H1 (cell line): ENCODE measurements at regions not wholly inside any gene's neighbourhood (a gene's known extent, or its start where the extent isn't known, plus 50 kb on each side); places are given as distances from the start of the nearest gene placed in this dataset.

Experiments used
- CTCF ChIA-PET: fragments of 300-600 bp; sonication (Branson Sonifier 250); formaldehyde crosslinking; loops from one replicate; lab custom pipeline; 2021; ENCODE audit not compliant: partially characterized antibody; lab: Charles Lee
- POLR2A ChIA-PET: fragments of 300-600 bp; sonication (Branson Sonifier 250); formaldehyde crosslinking; loops from one replicate; lab custom pipeline; 2021; ENCODE audit warnings: inconsistent platforms; ENCODE audit not compliant: partially characterized antibody; lab: Charles Lee
- DNase-seq, 2 experiments: peaks; one replicate each; pipeline versions ENCODE4 v3.0.0 to v3.0.0-alpha.2; 2010 to 2022; ENCODE audit warnings: low spot score in 2 of 2, low read depth in 1 of 2, mixed read lengths in 1 of 2
- FAIRE-seq: peaks from 2 replicates; lab custom pipeline; 2011; peaks lifted over from hg19 to GRCh38; lab: Jason Lieb, UNC
- H2AFZ ChIP-seq: 2 replicates; pipeline ENCODE4 v1.8.1; 2012; ENCODE audit warnings: low read length, inconsistent platforms
- H2AK5ac ChIP-seq: 2 replicates; pipeline ENCODE4 v1.6.1; 2013; ENCODE audit warnings: low read depth, low read length
- H2BK120ac ChIP-seq: replicated peaks from 2 replicates; pipeline ENCODE3; 2013; ENCODE audit warnings: low read depth, low read length, inconsistent platforms
- H2BK12ac ChIP-seq: 2 replicates; pipeline ENCODE4 v1.6.1; 2013; ENCODE audit warnings: low read depth, low read length
- H2BK15ac ChIP-seq: 2 replicates; pipeline ENCODE4 v1.6.1; 2013; ENCODE audit warnings: low read length
- H2BK20ac ChIP-seq: 2 replicates; pipeline ENCODE4 v1.6.1; 2013; ENCODE audit warnings: low read length
- H2BK5ac ChIP-seq: 2 replicates; pipeline ENCODE4 v1.6.1; 2013; ENCODE audit warnings: low read depth, low read length
- H3K14ac ChIP-seq: 2 replicates; pipeline ENCODE4 v1.6.1; 2013; ENCODE audit warnings: inconsistent platforms; ENCODE audit not compliant: insufficient read length
- H3K18ac ChIP-seq: 2 replicates; pipeline ENCODE4 v1.6.1; 2013; ENCODE audit warnings: low read length; ENCODE audit errors: extremely low read depth
- H3K23ac ChIP-seq: 2 replicates; pipeline ENCODE4 v1.6.1; 2013; ENCODE audit warnings: inconsistent platforms; ENCODE audit not compliant: insufficient read length
- H3K23me2 ChIP-seq: 2 replicates; pipeline ENCODE4 v1.6.1; 2013; ENCODE audit warnings: low read depth, low read length
- H3K27ac ChIP-seq: 2 replicates; pipeline ENCODE4 v1.6.1; 2011; ENCODE audit warnings: low read depth, low read length, inconsistent platforms
- H3K27me3 ChIP-seq, 4 experiments: replicated peaks in 1 of 4; 1 replicate in 1 of 4; 2 replicates in 3 of 4; pipeline versions ENCODE4 v1.6.1 to v1.8.1; 2011 to 2013; ENCODE audit warnings: low read length in 3 of 4, mild to moderate bottlenecking in 3 of 4, inconsistent platforms in 2 of 4, mixed read lengths in 2 of 4, moderate library complexity in 1 of 4; ENCODE audit not compliant: control insufficient read depth in 3 of 4, insufficient read depth in 3 of 4; ENCODE audit errors: extremely low read depth in 1 of 4
- H3K36me3 ChIP-seq, 4 experiments: 2 replicates each; pipeline versions ENCODE4 v1.6.1 to v1.8.1; 2011 to 2013; ENCODE audit warnings: mild to moderate bottlenecking in 4 of 4, low read length in 3 of 4, moderate library complexity in 2 of 4, control low read depth in 1 of 4, inconsistent platforms in 1 of 4; ENCODE audit not compliant: insufficient read depth in 4 of 4, control insufficient read depth in 2 of 4
- H3K4ac ChIP-seq: replicated peaks from 2 replicates; pipeline ENCODE3; 2013; ENCODE audit warnings: low read length, low read depth, mixed read lengths, inconsistent platforms; ENCODE audit not compliant: insufficient read length
- H3K4me1 ChIP-seq, 4 experiments: replicated peaks in 1 of 4; 1 replicate in 1 of 4; 2 replicates in 3 of 4; pipeline versions ENCODE4 v1.6.1 to v1.8.1; 2011 to 2013; ENCODE audit warnings: low read length in 3 of 4, inconsistent platforms in 2 of 4, mixed read lengths in 1 of 4; ENCODE audit not compliant: insufficient read depth in 4 of 4, control insufficient read depth in 3 of 4
- H3K4me2 ChIP-seq, 2 experiments: 2 replicates each; pipeline versions ENCODE4 v1.6.1 to v1.8.1; 2011 to 2013; ENCODE audit warnings: low read depth in 2 of 2, low read length in 2 of 2, control low read depth in 1 of 2, inconsistent platforms in 1 of 2, mild to moderate bottlenecking in 1 of 2; ENCODE audit not compliant: insufficient read depth in 1 of 2
- H3K4me3 ChIP-seq, 4 experiments: fragments of 200-600, 300-600 bp in 1 of 4; sonication (generic), shearing (Covaris generic), sonication (Bioruptor Twin) in 1 of 4; 2 replicates each; pipeline versions ENCODE4 v1.5.1 to v1.8.1; 2011 to 2016; ENCODE audit warnings: low read length in 4 of 4, low read depth in 3 of 4, control low read depth in 2 of 4, inconsistent platforms in 2 of 4, mild to moderate bottlenecking in 2 of 4, mixed read lengths in 1 of 4, moderate library complexity in 1 of 4; ENCODE audit not compliant: insufficient read depth in 2 of 4; ENCODE audit errors: extremely low read depth in 1 of 4
- H3K56ac ChIP-seq: replicated peaks from 2 replicates; pipeline ENCODE3; 2013; ENCODE audit warnings: low read depth, mild to moderate bottlenecking, mixed read lengths, low read length, inconsistent platforms; ENCODE audit not compliant: insufficient read length
- H3K79me1 ChIP-seq: 2 replicates; pipeline ENCODE4 v1.6.1; 2013; ENCODE audit warnings: low read depth, low read length, control low read depth
- H3K79me2 ChIP-seq, 2 experiments: 2 replicates each; pipeline versions ENCODE4 v1.6.1 to v1.8.1; 2012 to 2013; ENCODE audit warnings: low read length in 2 of 2, mild to moderate bottlenecking in 2 of 2, inconsistent platforms in 1 of 2; ENCODE audit not compliant: insufficient read depth in 2 of 2, control insufficient read depth in 1 of 2
- H3K9ac ChIP-seq, 4 experiments: replicated peaks in 1 of 4; 1 replicate in 1 of 4; 2 replicates in 3 of 4; pipeline versions ENCODE4 v1.6.1 to v1.8.1; 2011 to 2013; ENCODE audit warnings: low read depth in 3 of 4, low read length in 3 of 4, control low read depth in 2 of 4, mild to moderate bottlenecking in 2 of 4, moderate library complexity in 2 of 4, inconsistent platforms in 1 of 4; ENCODE audit errors: extremely low read depth in 1 of 4
- H3K9me3 ChIP-seq, 2 experiments: 2 replicates each; pipeline versions ENCODE4 v1.6.1 to v1.8.1; 2012 to 2013; ENCODE audit warnings: mild to moderate bottlenecking in 2 of 2, moderate library complexity in 2 of 2, control low read depth in 1 of 2, inconsistent platforms in 1 of 2, low read depth in 1 of 2, low read length in 1 of 2, mixed read lengths in 1 of 2; ENCODE audit not compliant: insufficient read depth in 2 of 2
- H4K20me1 ChIP-seq, 2 experiments: replicated peaks in 1 of 2; 2 replicates each; pipeline versions ENCODE3 to v1.8.1; 2011 to 2013; ENCODE audit warnings: inconsistent platforms in 2 of 2, low read length in 2 of 2, mild to moderate bottlenecking in 1 of 2; ENCODE audit not compliant: insufficient read depth in 2 of 2, control insufficient read depth in 1 of 2
- H4K5ac ChIP-seq: 2 replicates; pipeline ENCODE4 v1.6.1; 2013; ENCODE audit warnings: low read length, low read depth, mixed read lengths, inconsistent platforms; ENCODE audit not compliant: insufficient read length
- H4K8ac ChIP-seq: 2 replicates; pipeline ENCODE4 v1.8.0; 2013; ENCODE audit warnings: mild to moderate bottlenecking, moderate library complexity, low read length, inconsistent platforms; ENCODE audit not compliant: insufficient read depth; ENCODE audit errors: extremely low read depth
- H4K91ac ChIP-seq: replicated peaks from 2 replicates; pipeline ENCODE3; 2013; ENCODE audit warnings: low read length, mixed read lengths, inconsistent platforms; ENCODE audit not compliant: insufficient read length
- GTF2F1 ChIP-seq: IDR thresholded peaks from 2 replicates; pipeline ENCODE4 v1.6.1; 2012; ENCODE audit warnings: low read depth, low read length, improper control_type of control experiment, borderline replicate concordance
- KDM1A ChIP-seq: fragments of 200-600, 300-600 bp; sonication (generic); IDR thresholded peaks from 2 replicates; pipeline ENCODE4 v1.7.1; 2016; ENCODE audit warnings: mild to moderate bottlenecking, low read length, borderline replicate concordance
- KDM5A ChIP-seq: fragments of 200-600 bp; IDR thresholded peaks from 2 replicates; pipeline ENCODE4 v1.7.1; 2012; ENCODE audit warnings: mild to moderate bottlenecking, low read length, inconsistent platforms, mixed read lengths
- POU5F1 ChIP-seq: IDR thresholded peaks from 2 replicates; pipeline ENCODE4 v1.6.1; 2011; ENCODE audit warnings: low read depth, mild to moderate bottlenecking, low read length, moderate library complexity
- RXRA ChIP-seq: IDR thresholded peaks from 2 replicates; pipeline ENCODE4 v1.6.1; 2011; ENCODE audit warnings: low read depth, mild to moderate bottlenecking, low read length, moderate library complexity; ENCODE audit not compliant: insufficient read depth
- SIRT6 ChIP-seq: IDR thresholded peaks from one replicate; pipeline ENCODE4 v1.7.1; 2012; ENCODE audit warnings: low read length, inconsistent platforms
- TBP ChIP-seq: IDR thresholded peaks from 2 replicates; pipeline ENCODE4 v1.6.1; 2011; ENCODE audit warnings: low read depth, low read length, improper control_type of control experiment
- WGBS, 2 experiments: shearing (Covaris generic) in 1 of 2; methylation state at CpG; one replicate each; pipeline versions ENCODE4 v1.1.6 to v1.1.7; 2013 to 2015; ENCODE audit warnings: low lambda C conversion rate in 2 of 2, mixed read lengths in 2 of 2, inconsistent platforms in 1 of 2, low coverage in 1 of 2, missing lambda C conversion rate in 1 of 2; ENCODE audit not compliant: insufficient replicate concordance in 2 of 2, insufficient coverage in 1 of 2, insufficient read length in 1 of 2; ENCODE audit errors: extremely low coverage in 1 of 2, missing lambda C conversion rate in 1 of 2; 5-methylcytosine and 5-hydroxymethylcytosine counted together
- TF ChIP-seq, protein P1 (sequence below), 3 experiments: IDR thresholded peaks; 1 replicate in 2 of 3; 2 replicates in 1 of 3; pipeline versions ENCODE4 v1.5.1 to v1.6.1; 2011; ENCODE audit warnings: low read length in 3 of 3, mild to moderate bottlenecking in 3 of 3, inconsistent platforms in 2 of 3, low read depth in 1 of 3, moderate library complexity in 1 of 3; ENCODE audit not compliant: insufficient read depth in 1 of 3; ENCODE audit errors: control extremely low read depth in 1 of 3

DNA sequence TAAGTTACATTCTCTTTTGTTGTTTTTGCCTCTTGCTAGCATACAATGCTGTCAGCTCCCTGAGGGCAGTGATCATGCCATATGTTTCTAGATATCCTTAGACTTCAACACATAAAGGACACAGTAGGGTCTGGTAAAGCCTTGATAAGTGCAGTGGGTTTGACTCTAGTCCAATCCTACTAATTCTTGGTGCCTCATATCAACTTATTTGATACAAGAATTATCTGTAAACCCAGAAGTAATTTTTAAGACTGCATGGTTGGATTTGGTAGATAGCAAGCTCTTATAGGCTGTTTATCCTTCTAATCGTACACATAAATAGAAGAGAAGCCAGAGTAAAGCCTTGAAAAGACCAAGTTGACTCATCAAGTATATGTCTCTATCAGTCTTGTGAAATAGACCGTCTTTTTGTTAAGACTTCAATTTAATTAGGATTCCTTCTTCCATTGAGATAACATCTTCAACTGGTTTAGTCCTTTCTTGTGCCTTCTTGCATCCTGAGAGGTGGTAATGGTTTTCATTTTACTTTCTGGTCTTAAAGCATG lies 265.6 kb upstream of the CDIN1 start:
- WGBS, 2 experiments: 95% methylated on average over 2 of the region's 2 CpGs; no CpG with 5 or more reads in 1 of the 2 experiments
- no peak for FAIRE-seq
- H3K4me3 ChIP-seq: no peak overlapping the region
- H3K27me3 ChIP-seq: no peaks in the 10 kb centered on the region
- no peak overlapping the region for H3K4me2 ChIP-seq
- ChIA-PET CTCF (interaction anchor here (0.6 kb wide), 1 partner anchor 581 kb away, joined by 4 read pairs; no protein-coding TSS in a partner anchor), POLR2A (interaction anchor here (1.3 kb wide), 1 partner anchor 15 kb away, joined by 3 read pairs; no protein-coding TSS in a partner anchor)
- no peak overlapping the region for H4K8ac ChIP-seq
- no peak overlapping the region for H2AFZ ChIP-seq
- H3K14ac ChIP-seq: no peak overlapping the region
- H3K4me1 ChIP-seq: no peaks in the 10 kb centered on the region
- H3K4ac ChIP-seq: no peak overlapping the region
- no peaks in the 10 kb centered on the region for H3K79me2 ChIP-seq
- no peak overlapping the region for H2BK15ac ChIP-seq
- no peak for DNase-seq
- no peak overlapping the region for H2BK20ac ChIP-seq
- no peak overlapping the region for H2BK5ac ChIP-seq
- no peak overlapping the region for H2AK5ac ChIP-seq
- H4K91ac ChIP-seq: no peak overlapping the region
- no peak overlapping the region for H3K27ac ChIP-seq
- H3K23ac ChIP-seq: no peak overlapping the region
- H3K23me2 ChIP-seq: no peaks in the 10 kb centered on the region
- no peak overlapping the region for H3K18ac ChIP-seq
- no peak overlapping the region for H4K5ac ChIP-seq
- no peaks in the 10 kb centered on the region for H3K79me1 ChIP-seq
- no peak overlapping the region for H3K56ac ChIP-seq
- TF ChIP-seq KDM1A: no peak
- TF ChIP-seq RXRA: no peak
- TF ChIP-seq GTF2F1: no peak
- no peak for TF ChIP-seq POU5F1
- no peak for TF ChIP-seq SIRT6
- no peak for TF ChIP-seq TBP
- no peak for TF ChIP-seq KDM5A
- TF ChIP-seq, protein P1, sequence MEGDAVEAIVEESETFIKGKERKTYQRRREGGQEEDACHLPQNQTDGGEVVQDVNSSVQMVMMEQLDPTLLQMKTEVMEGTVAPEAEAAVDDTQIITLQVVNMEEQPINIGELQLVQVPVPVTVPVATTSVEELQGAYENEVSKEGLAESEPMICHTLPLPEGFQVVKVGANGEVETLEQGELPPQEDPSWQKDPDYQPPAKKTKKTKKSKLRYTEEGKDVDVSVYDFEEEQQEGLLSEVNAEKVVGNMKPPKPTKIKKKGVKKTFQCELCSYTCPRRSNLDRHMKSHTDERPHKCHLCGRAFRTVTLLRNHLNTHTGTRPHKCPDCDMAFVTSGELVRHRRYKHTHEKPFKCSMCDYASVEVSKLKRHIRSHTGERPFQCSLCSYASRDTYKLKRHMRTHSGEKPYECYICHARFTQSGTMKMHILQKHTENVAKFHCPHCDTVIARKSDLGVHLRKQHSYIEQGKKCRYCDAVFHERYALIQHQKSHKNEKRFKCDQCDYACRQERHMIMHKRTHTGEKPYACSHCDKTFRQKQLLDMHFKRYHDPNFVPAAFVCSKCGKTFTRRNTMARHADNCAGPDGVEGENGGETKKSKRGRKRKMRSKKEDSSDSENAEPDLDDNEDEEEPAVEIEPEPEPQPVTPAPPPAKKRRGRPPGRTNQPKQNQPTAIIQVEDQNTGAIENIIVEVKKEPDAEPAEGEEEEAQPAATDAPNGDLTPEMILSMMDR (IDR thresholded peaks at IDR 0.05; ENCODE audit: control extremely low read depth in 1 of 3, insufficient read depth in 1 of 3, low read depth in 1 of 3, low read length in 3 of 3): no peak
- TF ChIP-seq, all 59 proteins: peak for 0
- Histone ChIP-seq H3K9me3 (no peaks in the 10 kb centered on the region), H2BK12ac (no peak overlapping the region), H3K9ac (no peak overlapping the region), H3K36me3 (no peaks in the 10 kb centered on the region), H2BK120ac (no peak overlapping the region), H4K20me1 (no peaks in the 10 kb centered on the region)
